GM21619 (cell line): ENCODE measurements at regions not wholly inside any gene's neighbourhood (a gene's known extent, or its start where the extent isn't known, plus 50 kb on each side); places are given as distances from the start of the nearest gene placed in this dataset.

Experiments
- ATAC-seq: cut with Tn5 transposase; IDR thresholded peaks from one replicate; pipeline ENCODE4 v1.9.1; 2021; ENCODE audit not compliant: unreplicated experiment

DNA sequence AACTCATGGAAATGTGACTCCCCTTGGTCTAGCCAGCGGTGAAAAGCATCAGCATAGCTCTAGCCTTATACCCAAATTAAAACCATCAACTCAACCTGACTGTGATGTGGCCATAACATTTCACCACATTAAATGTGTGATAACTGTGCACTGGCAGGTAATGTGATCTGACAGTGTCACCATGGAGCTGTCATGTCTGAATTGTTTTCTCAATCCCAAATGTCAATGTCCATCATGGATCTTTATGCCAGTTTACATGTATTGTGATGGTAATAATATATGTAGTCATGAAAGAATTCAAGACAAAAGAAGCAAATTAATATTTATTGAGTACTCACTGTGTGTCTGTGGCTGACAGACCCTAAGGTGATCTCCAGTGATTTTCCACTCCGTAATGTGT, 213.4 kb upstream of the EOMES start:
- no peak for ATAC-seq

GRCh38 chr3:27939521-27939920, 217.4 kb upstream of the EOMES start:
- no peak for ATAC-seq

- no peak for ATAC-seq
Measured at GRCh38 chr3:27939940-27940339, 217.8 kb upstream of the EOMES start.

DNA sequence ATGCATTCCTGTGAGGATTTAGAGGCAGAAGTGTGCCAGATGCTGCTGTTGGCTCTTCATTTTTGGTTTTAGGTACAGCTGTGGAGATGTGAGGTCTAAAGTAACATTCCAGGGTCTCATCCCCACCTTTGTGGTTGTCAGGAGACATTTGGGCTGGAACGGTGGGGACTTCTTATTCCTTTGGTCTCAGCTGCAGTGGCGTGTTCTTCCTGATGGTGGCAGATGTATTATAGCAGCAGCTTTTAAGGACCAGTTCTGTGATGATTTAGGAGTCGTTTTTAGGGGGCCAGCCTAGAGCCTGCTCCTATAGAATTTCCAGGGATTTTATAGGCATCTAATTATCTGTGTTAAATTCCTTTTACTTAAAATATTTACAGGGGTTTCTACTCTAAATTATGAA, 221.0 kb upstream of the EOMES start:
- ATAC-seq = no peak

DNA sequence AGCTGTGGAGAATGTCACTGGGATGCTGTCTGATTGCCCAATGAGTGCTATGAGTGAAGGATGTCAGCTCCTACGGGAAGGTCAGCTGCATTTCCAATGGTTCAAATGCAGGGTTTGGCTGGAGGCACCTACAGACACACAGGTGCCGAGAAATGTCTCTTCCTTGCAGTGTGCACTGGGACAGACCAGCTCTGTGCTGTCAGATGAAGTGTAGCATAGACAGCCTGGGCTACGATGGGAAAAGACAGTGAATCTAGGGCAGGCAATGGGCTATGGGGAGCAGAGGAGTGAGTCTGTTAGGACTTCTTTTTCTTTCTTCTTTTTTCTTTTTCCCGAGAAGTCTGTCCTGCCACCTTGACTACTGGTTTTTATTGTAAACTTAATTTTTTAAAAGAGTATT, 223.1 kb upstream of the EOMES start:
- no peak for ATAC-seq

GRCh38 chr3:27960133-27960532, 238.0 kb upstream of the EOMES start:
- no peak for ATAC-seq

DNA sequence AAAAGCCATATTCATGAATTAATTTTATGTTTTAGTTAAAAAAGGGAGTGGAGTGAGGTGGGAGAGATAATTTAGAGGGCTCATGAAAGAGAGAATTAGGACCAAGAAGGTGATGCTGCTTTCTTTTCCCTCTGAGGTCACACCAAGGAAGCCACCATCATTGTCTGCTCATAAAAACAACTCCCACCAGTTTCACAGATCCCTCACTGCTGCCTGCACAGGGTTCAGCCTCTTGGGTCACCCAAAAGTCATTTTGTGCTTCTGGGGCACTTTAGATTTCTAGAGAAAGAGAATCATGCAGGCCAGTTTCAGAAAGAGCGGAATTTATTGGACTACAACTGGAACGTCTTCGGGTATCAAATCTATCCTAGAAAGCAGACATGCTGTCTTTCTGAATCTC, 241.4 kb upstream of the EOMES start:
- no peak for ATAC-seq

DNA sequence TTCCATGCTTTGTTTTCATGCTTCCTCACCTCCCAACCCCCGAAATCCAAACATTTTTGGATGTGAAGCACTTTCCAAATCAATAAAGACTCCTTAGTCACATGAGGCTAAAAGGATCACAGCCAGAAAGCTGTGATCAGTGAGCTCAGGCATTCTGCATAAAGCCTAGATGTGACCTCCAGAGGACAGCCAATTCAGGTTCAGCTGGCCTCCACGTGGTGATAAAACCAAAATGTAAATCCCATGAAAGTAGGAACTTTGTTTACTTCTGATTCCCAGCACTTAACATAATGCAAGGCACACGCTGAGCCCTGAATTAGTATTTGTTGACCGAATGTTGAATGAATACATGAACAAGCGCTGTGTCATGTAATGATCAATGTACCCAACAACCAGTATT, 249.5 kb upstream of the EOMES start:
- ATAC-seq = no peak

- peak; percentile 52 for ATAC-seq
Measured at GRCh38 chr3:27976933-27977332, 254.8 kb upstream of the EOMES start.

DNA sequence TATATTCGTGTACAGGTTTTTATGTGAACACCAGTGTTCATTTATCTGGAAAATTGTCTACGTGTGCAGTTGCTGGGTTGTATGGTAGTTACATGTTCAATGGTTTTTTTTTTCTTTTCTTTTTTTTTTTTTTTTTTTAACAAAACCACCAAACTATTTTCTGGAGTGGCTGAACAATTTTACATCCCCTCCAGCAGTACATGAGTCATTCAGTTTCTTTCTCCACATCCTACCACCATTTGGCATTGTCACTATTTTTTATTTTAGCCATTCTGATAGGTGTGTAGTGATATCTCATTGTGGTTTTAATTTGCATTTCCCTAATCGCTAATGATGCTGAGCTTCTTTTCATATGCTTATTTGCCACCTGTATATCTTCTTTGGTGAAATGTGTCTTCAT, 256.3 kb upstream of the EOMES start:
- no peak for ATAC-seq

DNA sequence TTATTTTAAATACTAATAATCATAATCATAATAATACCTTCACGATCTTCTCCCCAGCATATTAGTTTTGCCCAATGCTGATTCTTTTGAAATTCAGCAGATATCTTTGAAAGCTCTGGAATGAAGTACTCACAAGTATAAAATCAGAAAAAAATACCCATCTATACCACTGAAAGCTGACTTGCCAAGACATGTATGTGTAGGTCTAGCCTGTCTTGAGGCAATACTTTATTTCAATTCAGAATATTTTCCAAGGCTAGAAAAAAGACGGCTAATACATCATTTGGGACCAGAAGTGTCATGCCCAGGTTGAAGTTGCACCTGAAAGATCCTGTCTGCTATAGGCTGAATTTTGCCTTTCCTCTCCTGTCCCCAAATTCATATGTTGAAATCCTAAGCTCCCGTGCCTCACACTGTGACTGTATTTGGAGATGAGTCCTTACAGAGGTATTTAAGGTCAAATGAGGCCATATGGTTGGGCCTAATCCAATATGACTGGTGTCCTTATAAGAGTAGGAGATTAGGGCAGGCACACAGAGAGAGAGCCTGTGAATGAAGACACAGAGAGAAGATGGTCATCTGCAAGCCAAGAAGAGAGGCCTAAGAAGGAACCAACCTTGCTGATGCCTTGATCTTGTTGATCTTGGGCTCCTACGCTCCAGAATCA, 255.9 kb upstream of the CMC1 start:
- ATAC-seq = no peak

GRCh38 chr3:27986234-27986879, 255.1 kb upstream of the CMC1 start:
- ATAC-seq = no peak

DNA sequence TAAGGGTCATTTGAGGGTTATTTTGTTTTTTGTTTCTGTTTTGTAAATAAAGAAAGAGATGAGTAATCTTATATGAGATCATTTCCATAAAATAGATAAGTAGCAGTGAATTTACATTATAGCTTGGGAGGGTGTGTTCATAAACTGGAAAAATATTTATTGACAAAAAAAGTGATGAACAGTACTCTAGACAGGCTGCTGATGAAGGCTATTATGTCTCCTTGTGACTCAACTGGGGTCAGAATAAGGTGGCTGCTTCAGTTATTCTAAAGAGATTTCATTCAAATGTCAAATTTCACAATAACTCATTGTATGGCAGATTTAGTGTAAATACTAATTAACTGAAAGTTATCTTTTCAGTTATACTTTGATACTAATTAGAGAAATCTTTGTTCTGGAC, 251.1 kb upstream of the CMC1 start:
- no peak for ATAC-seq

- ATAC-seq = no peak
Measured at GRCh38 chr3:27990837-27991236, 250.6 kb upstream of the CMC1 start.

GRCh38 chr3:27993051-27993450, 248.4 kb upstream of the CMC1 start:
- ATAC-seq = no peak

- ATAC-seq = no peak
Measured at GRCh38 chr3:28000608-28001007, 240.8 kb upstream of the CMC1 start.

DNA sequence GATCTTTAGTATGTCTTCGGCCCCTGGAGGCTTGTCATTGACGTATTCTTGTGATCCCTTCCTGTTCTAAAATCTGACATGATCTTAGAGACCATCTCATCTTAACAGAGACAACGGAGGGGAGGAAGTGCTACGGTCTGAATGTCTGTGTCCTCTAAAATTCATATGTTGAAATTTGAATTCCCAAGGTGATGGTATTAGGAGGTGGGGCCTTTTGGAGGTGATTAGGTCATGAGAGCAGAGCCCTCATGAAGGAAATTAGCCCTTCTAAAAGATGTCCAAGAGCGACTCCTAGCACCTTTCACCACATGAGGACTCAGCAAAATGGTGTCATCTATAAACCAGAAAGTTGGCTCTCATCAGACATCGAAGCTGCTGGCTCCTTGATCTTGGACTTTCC, 233.2 kb upstream of the CMC1 start:
- no peak for ATAC-seq

- no peak for ATAC-seq
Measured at GRCh38 chr3:28012830-28013229, 228.6 kb upstream of the CMC1 start.

- ATAC-seq = no peak
Measured at GRCh38 chr3:28013864-28014473, 227.4 kb upstream of the CMC1 start.

GRCh38 chr3:28018925-28019718, 222.3 kb upstream of the CMC1 start:
- no peak for ATAC-seq

DNA sequence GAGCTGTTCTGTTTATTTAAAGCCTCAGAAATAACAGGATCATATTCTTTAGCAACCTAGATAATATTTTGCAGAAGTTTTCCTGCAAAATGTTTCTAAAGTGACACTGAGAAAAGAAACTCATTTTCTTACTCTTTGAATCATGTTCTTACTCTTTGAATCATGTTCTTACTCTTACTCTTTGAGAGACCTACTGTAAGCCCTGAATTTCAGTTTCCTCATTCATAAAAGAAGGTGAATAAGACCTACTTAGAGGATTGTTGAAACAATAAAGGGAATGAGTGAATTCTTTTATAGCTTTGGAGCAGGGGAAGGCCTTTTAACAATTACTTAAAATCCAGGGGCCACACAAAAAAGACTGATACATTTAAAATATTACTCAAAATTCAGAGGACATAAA, 221.7 kb upstream of the CMC1 start:
- no peak for ATAC-seq

- ATAC-seq = no peak
Measured at GRCh38 chr3:28022916-28023315, 218.5 kb upstream of the CMC1 start.
